ENCODE measurements at regions not wholly inside any gene's neighbourhood (a gene's known extent, or its start where the extent isn't known, plus 50 kb on each side); places are given as distances from the start of the nearest gene placed in this dataset.

GRCh38 chr4:19700992-19701391 is 550.7 kb upstream of the SLIT2 start:
- Histone ChIP-seq H3K4me3 (no peak overlapping the region), H3K27me3 (no peaks in the 10 kb centered on the region), H3K27ac (no peak overlapping the region), H3K9me3 (no peaks in the 10 kb centered on the region), H3K4me1 (no peaks in the 10 kb centered on the region), H3K36me3 (no peaks in the 10 kb centered on the region)
- ATAC-seq (ENCODE audit: low FRiP score in 2 of 2) (no peak), DNase-seq (no peak)
- TF ChIP-seq EP300 (IDR thresholded peaks at IDR 0.05) = no peak
- no peak for TF ChIP-seq POLR2A (IDR thresholded peaks at IDR 0.05)
- WGBS, 2 donors = 48 to 55% methylated on average over 2 of the region's 2 CpGs

- H3K4me1 ChIP-seq = no peaks in the 10 kb centered on the region
- no peak overlapping the region for H3K4me3 ChIP-seq
- H3K27ac ChIP-seq = no peak overlapping the region
- ATAC-seq (ENCODE audit: low FRiP score in 2 of 2) (no peak), DNase-seq (no peak)
- TF ChIP-seq EP300 (IDR thresholded peaks at IDR 0.05) = no peak
- TF ChIP-seq CTCF (IDR thresholded peaks at IDR 0.05) = no peak
- no peak for TF ChIP-seq POLR2A (IDR thresholded peaks at IDR 0.05)
- TF ChIP-seq POLR2AphosphoS5 (IDR thresholded peaks at IDR 0.05) = no peak
- no peaks in the 10 kb centered on the region for H3K27me3 ChIP-seq
- H3K36me3 ChIP-seq = no peaks in the 10 kb centered on the region
- H3K9me3 ChIP-seq = no peaks in the 10 kb centered on the region
- WGBS, 2 donors = 91 to 100% methylated on average over 1 of the region's 1 CpG
Observed at GRCh38 chr4:19698961-19699360, 552.7 kb upstream of the SLIT2 start.

GRCh38 chr4:19694812-19695211 is 556.9 kb upstream of the SLIT2 start:
- Histone ChIP-seq H3K27me3 (no peaks in the 10 kb centered on the region), H3K4me3 (no peak overlapping the region), H3K9me3 (no peaks in the 10 kb centered on the region), H3K4me1 (no peaks in the 10 kb centered on the region), H3K36me3 (no peaks in the 10 kb centered on the region), H3K27ac (no peak overlapping the region)
- no peak for DNase-seq
- 52 to 56% methylated on average over 4 of the region's 4 CpGs for WGBS, 2 donors
- ATAC-seq (ENCODE audit: low FRiP score in 2 of 2) = no peak
- no peak for TF ChIP-seq CTCF (IDR thresholded peaks at IDR 0.05)
- no peak for TF ChIP-seq POLR2A (IDR thresholded peaks at IDR 0.05)
- no peak for TF ChIP-seq POLR2AphosphoS5 (IDR thresholded peaks at IDR 0.05)
- no peak for TF ChIP-seq EP300 (IDR thresholded peaks at IDR 0.05)

GRCh38 chr4:19693936-19694570 is 557.7 kb upstream of the SLIT2 start:
- WGBS, 2 donors = 36 to 37% methylated on average over 5 of the region's 5 CpGs
- TF ChIP-seq POLR2AphosphoS5 (IDR thresholded peaks at IDR 0.05) (no peak), POLR2A (IDR thresholded peaks at IDR 0.05) (no peak), CTCF (IDR thresholded peaks at IDR 0.05) (no peak), EP300 (IDR thresholded peaks at IDR 0.05) (no peak)
- Histone ChIP-seq H3K27me3 (no peaks in the 10 kb centered on the region), H3K27ac (no peak overlapping the region), H3K4me1 (no peaks in the 10 kb centered on the region), H3K9me3 (no peaks in the 10 kb centered on the region), H3K4me3 (no peak overlapping the region), H3K36me3 (no peaks in the 10 kb centered on the region)
- ATAC-seq (ENCODE audit: low FRiP score in 2 of 2) = no peak
- no peak for DNase-seq

- no peak for TF ChIP-seq EP300 (IDR thresholded peaks at IDR 0.05)
- TF ChIP-seq POLR2AphosphoS5 (IDR thresholded peaks at IDR 0.05) = no peak
- no peak for TF ChIP-seq POLR2A (IDR thresholded peaks at IDR 0.05)
- TF ChIP-seq CTCF (IDR thresholded peaks at IDR 0.05) = no peak
- Histone ChIP-seq H3K27me3 (no peaks in the 10 kb centered on the region), H3K4me1 (no peaks in the 10 kb centered on the region), H3K9me3 (no peaks in the 10 kb centered on the region), H3K4me3 (no peak overlapping the region), H3K36me3 (no peaks in the 10 kb centered on the region), H3K27ac (no peak overlapping the region)
- DNase-seq (no peak), ATAC-seq (ENCODE audit: low FRiP score in 2 of 2) (peak in 1 of 2 donors; percentile 31)
- WGBS, 2 donors = 47 to 61% methylated on average over 3 of the region's 3 CpGs
Observed at GRCh38 chr4:19689511-19689910, 562.2 kb upstream of the SLIT2 start.
